ENCODE measurements at regions not wholly inside any gene's neighbourhood (a gene's known extent, or its start where the extent isn't known, plus 50 kb on each side); places are given as distances from the start of the nearest gene placed in this dataset.

DNA sequence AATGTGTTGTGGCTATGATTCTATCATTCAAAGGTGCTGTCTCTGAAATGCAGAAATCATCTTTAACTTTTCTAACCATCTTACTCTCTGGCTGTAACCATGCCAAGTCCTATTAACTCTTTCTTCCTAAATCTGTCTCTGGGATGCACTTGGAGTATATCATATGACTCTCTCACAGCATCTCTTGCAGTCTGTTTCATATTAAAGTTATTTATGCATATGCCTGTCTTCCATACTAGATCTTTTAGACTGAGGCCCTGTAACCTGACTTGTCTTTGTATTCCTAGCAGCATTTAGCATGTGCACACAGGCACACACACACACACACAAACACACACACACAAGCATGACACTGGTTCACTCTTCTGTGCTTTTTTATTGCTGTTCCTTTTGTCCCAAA is 320.6 kb downstream of the ETAA1 start:
- Histone ChIP-seq H3K36me3 (ENCODE audit: control insufficient read depth, insufficient read depth, low read length) (no peaks in the 10 kb centered on the region), H3K4me1 (no peaks in the 10 kb centered on the region), H3K27me3 (replicated peaks; ENCODE audit: control insufficient read depth, insufficient read depth, low read length) (no peaks in the 10 kb centered on the region), H3K9me3 (no peaks in the 10 kb centered on the region), H3K4me3 (ENCODE audit: low read depth, low read length) (no peak overlapping the region)
- BruUV-seq (replicated peaks) = no TSS peak
- Mint-ChIP-seq H3K4me3 (ENCODE audit: unreplicated experiment) (no peak overlapping the region), H3K4me1 (ENCODE audit: low read depth, unreplicated experiment) (no peaks in the 10 kb centered on the region), H3K36me3 (ENCODE audit: insufficient read depth, unreplicated experiment) (no peaks in the 10 kb centered on the region), H3K27ac (ENCODE audit: unreplicated experiment) (no peak overlapping the region), H3K9me3 (ENCODE audit: unreplicated experiment) (peaks cover 11% of the 10 kb centered on the region), H3K27me3 (ENCODE audit: insufficient read depth, unreplicated experiment) (no peaks in the 10 kb centered on the region)
- DNase-seq = no peak
- TF ChIP-seq, protein P1, sequence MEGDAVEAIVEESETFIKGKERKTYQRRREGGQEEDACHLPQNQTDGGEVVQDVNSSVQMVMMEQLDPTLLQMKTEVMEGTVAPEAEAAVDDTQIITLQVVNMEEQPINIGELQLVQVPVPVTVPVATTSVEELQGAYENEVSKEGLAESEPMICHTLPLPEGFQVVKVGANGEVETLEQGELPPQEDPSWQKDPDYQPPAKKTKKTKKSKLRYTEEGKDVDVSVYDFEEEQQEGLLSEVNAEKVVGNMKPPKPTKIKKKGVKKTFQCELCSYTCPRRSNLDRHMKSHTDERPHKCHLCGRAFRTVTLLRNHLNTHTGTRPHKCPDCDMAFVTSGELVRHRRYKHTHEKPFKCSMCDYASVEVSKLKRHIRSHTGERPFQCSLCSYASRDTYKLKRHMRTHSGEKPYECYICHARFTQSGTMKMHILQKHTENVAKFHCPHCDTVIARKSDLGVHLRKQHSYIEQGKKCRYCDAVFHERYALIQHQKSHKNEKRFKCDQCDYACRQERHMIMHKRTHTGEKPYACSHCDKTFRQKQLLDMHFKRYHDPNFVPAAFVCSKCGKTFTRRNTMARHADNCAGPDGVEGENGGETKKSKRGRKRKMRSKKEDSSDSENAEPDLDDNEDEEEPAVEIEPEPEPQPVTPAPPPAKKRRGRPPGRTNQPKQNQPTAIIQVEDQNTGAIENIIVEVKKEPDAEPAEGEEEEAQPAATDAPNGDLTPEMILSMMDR (IDR thresholded peaks at IDR 0.05; ENCODE audit: insufficient read depth in 1 of 2, low read depth in 1 of 2, low read length in 1 of 2, severe bottlenecking in 1 of 2, unreplicated experiment in 1 of 2) = no peak
- intact Hi-C loops (cut with micrococcal nuclease; ENCODE audit: unreplicated experiment) = no loop called here
- CTCF ChIA-PET = no interaction called here
- POLR2A ChIA-PET = no interaction called here

DNA sequence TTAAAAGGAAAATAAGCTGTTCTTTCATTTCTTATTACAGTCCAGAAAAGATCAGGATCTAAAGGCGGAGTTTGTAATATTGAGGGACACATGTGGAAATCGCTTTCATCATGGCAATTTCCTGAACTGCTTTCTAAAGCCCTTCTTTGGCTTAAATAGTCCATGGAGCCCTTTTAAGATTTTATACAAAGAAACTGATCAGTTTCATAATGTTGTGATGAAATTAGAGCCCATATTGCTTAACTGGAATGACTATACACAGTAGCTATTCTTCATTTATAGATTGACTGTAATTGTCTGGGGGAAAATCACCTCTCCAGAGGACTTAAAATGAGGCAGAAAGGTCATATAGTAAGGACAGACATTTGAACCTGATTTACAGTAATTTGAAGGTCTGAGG is 322.2 kb downstream of the ETAA1 start:
- Histone ChIP-seq H3K9me3 (no peaks in the 10 kb centered on the region), H3K4me1 (no peaks in the 10 kb centered on the region), H3K4me3 (ENCODE audit: low read depth, low read length) (no peak overlapping the region), H3K27me3 (replicated peaks; ENCODE audit: control insufficient read depth, insufficient read depth, low read length) (no peaks in the 10 kb centered on the region), H3K36me3 (ENCODE audit: control insufficient read depth, insufficient read depth, low read length) (no peaks in the 10 kb centered on the region)
- Mint-ChIP-seq H3K4me1 (ENCODE audit: low read depth, unreplicated experiment) (no peaks in the 10 kb centered on the region), H3K27me3 (ENCODE audit: insufficient read depth, unreplicated experiment) (no peaks in the 10 kb centered on the region), H3K9me3 (ENCODE audit: unreplicated experiment) (peaks cover 11% of the 10 kb centered on the region), H3K27ac (ENCODE audit: unreplicated experiment) (no peak overlapping the region), H3K4me3 (ENCODE audit: unreplicated experiment) (no peak overlapping the region), H3K36me3 (ENCODE audit: insufficient read depth, unreplicated experiment) (no peaks in the 10 kb centered on the region)
- POLR2A ChIA-PET = no interaction called here
- intact Hi-C loops (cut with micrococcal nuclease; ENCODE audit: unreplicated experiment) = no loop called here
- BruUV-seq (replicated peaks) = no TSS peak
- DNase-seq = no peak
- CTCF ChIA-PET = no interaction called here
- TF ChIP-seq, protein P1 (IDR thresholded peaks at IDR 0.05; ENCODE audit: insufficient read depth in 1 of 2, low read depth in 1 of 2, low read length in 1 of 2, severe bottlenecking in 1 of 2, unreplicated experiment in 1 of 2) = no peak

DNA sequence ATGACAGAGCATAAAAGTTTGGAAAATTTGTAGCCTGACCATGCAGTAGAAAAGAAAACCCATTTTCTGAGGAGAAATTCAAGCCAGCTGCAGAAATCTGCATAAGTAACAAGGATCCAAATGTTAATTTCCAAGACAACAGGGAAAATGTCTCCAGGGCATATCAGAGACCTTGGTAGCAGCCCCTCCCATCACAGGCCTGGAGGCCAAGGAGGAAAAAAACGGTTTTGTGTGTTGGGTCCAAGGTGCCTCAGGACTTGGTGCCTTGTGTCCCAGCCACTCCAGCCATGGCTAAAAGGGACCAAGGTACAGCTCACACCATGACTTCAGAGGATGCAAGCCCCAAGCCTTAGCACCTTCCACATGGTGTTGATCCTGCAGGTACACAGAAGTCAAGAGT is 324.4 kb downstream of the ETAA1 start:
- Histone ChIP-seq H3K27me3 (replicated peaks; ENCODE audit: control insufficient read depth, insufficient read depth, low read length) (no peaks in the 10 kb centered on the region), H3K4me1 (no peaks in the 10 kb centered on the region), H3K4me3 (ENCODE audit: low read depth, low read length) (no peak overlapping the region), H3K9me3 (no peaks in the 10 kb centered on the region), H3K36me3 (ENCODE audit: control insufficient read depth, insufficient read depth, low read length) (no peaks in the 10 kb centered on the region)
- ChIA-PET POLR2A (no interaction called here), CTCF (no interaction called here)
- DNase-seq = no peak
- no peaks in the 10 kb centered on the region for H3K36me3 Mint-ChIP-seq (ENCODE audit: insufficient read depth, unreplicated experiment)
- TF ChIP-seq, protein P1 (IDR thresholded peaks at IDR 0.05; ENCODE audit: insufficient read depth in 1 of 2, low read depth in 1 of 2, low read length in 1 of 2, severe bottlenecking in 1 of 2, unreplicated experiment in 1 of 2) = no peak
- H3K4me1 Mint-ChIP-seq (ENCODE audit: low read depth, unreplicated experiment) = no peaks in the 10 kb centered on the region
- peaks cover 11% of the 10 kb centered on the region for H3K9me3 Mint-ChIP-seq (ENCODE audit: unreplicated experiment)
- no peaks in the 10 kb centered on the region for H3K27me3 Mint-ChIP-seq (ENCODE audit: insufficient read depth, unreplicated experiment)
- no TSS peak for BruUV-seq (replicated peaks)
- H3K4me3 Mint-ChIP-seq (ENCODE audit: unreplicated experiment) = no peak overlapping the region
- intact Hi-C loops (cut with micrococcal nuclease; ENCODE audit: unreplicated experiment) = no loop called here
- H3K27ac Mint-ChIP-seq (ENCODE audit: unreplicated experiment) = no peak overlapping the region
